ENCODE measurements at regions not wholly inside any gene's neighbourhood (a gene's known extent, or its start where the extent isn't known, plus 50 kb on each side); places are given as distances from the start of the nearest gene placed in this dataset.

DNA sequence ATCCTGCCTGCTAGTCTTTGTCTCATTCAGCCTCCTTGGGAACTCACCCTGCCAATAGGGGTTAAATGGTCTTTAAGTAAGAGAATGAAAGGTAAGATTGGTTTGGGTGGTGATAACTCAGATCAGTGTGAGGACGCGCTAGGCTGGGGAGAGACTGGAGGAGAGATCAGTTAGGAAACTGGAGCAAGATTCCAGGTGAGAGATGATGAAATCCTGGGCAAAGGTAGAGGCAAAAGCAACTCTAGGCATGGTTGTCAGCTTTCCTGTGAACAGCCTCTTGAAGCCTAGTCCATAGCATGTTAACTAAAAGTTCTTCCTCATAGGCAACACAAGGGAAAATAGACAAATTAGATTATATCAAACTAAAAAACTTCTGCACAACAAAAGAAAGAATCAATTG is 145.2 kb upstream of the ANKRD28 start:
- no peaks in the 10 kb centered on the region for H3K27me3 ChIP-seq (ENCODE audit: insufficient read depth, low read length)
- no peaks in the 10 kb centered on the region for H3K23me2 ChIP-seq (ENCODE audit: insufficient read length, low read depth, low read length, poor library complexity, severe bottlenecking)
- H2BK12ac ChIP-seq (ENCODE audit: insufficient read length, low read depth, low read length) = no peak overlapping the region
- H4K20me1 ChIP-seq (ENCODE audit: control insufficient read depth, insufficient read depth, insufficient read length) = no peaks in the 10 kb centered on the region
- WGBS (ENCODE audit: extremely low coverage, insufficient read length, low lambda C conversion rate) = no CpG with 5 or more reads among the region's 2 CpGs
- no peaks in the 10 kb centered on the region for H3K79me1 ChIP-seq (ENCODE audit: insufficient read depth, low read depth, low read length, poor library complexity, severe bottlenecking)
- H2BK20ac ChIP-seq (ENCODE audit: low read depth, low read length, poor library complexity, severe bottlenecking) = no peak overlapping the region
- no peak overlapping the region for H3K4me3 Mint-ChIP-seq
- no peak overlapping the region for H2AFZ ChIP-seq (ENCODE audit: low read length)
- H3K4me1 ChIP-seq (ENCODE audit: insufficient read depth, low read length) = no peaks in the 10 kb centered on the region
- DNase-seq = no peak
- H3K27me3 Mint-ChIP-seq (ENCODE audit: low read depth) = peaks cover 3% of the 10 kb centered on the region; the same call in 1 of the 2 replicates
- H3K4me2 ChIP-seq (ENCODE audit: insufficient read depth, insufficient read length, low read length) = no peak overlapping the region
- peaks cover 0 to 8% (median 6%) of the 10 kb centered on the region in 3 experiments; a peak in 2 of 7 replicates for H3K36me3 Mint-ChIP-seq (ENCODE audit: insufficient read depth in 1 of 3, low read depth in 3 of 3)
- no peak overlapping the region for H3K56ac ChIP-seq (ENCODE audit: insufficient read length, low read depth, low read length)
- H2BK15ac ChIP-seq (ENCODE audit: low read depth, low read length) = no peak overlapping the region
- TF ChIP-seq, protein P1, sequence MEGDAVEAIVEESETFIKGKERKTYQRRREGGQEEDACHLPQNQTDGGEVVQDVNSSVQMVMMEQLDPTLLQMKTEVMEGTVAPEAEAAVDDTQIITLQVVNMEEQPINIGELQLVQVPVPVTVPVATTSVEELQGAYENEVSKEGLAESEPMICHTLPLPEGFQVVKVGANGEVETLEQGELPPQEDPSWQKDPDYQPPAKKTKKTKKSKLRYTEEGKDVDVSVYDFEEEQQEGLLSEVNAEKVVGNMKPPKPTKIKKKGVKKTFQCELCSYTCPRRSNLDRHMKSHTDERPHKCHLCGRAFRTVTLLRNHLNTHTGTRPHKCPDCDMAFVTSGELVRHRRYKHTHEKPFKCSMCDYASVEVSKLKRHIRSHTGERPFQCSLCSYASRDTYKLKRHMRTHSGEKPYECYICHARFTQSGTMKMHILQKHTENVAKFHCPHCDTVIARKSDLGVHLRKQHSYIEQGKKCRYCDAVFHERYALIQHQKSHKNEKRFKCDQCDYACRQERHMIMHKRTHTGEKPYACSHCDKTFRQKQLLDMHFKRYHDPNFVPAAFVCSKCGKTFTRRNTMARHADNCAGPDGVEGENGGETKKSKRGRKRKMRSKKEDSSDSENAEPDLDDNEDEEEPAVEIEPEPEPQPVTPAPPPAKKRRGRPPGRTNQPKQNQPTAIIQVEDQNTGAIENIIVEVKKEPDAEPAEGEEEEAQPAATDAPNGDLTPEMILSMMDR (conservative IDR thresholded peaks at IDR 0.05) = no peak
- no peak overlapping the region for H2BK120ac ChIP-seq (ENCODE audit: low read depth, low read length, poor library complexity, severe bottlenecking)
- H3K27ac ChIP-seq (ENCODE audit: insufficient read length, low read depth, low read length) = no peak overlapping the region
- H3K23ac ChIP-seq (ENCODE audit: insufficient read length, low read depth, low read length) = no peak overlapping the region
- H3K9me3 Mint-ChIP-seq = peaks cover 4 to 9% of the 10 kb centered on the region in 2 experiments; a peak in 4 of 5 replicates
- no peak overlapping the region for H3K14ac ChIP-seq (ENCODE audit: insufficient read depth, low read length)
- H3K27ac Mint-ChIP-seq = no peak overlapping the region
- no peak overlapping the region for H4K8ac ChIP-seq (replicated peaks; ENCODE audit: insufficient read length, low read depth, low read length)
- H3T11ph ChIP-seq (ENCODE audit: low read length) = no peak overlapping the region
- H4K5ac ChIP-seq (ENCODE audit: insufficient read length, low read depth, low read length) = no peak overlapping the region
- no peaks in the 10 kb centered on the region for H3K79me2 ChIP-seq (ENCODE audit: insufficient read depth, low read length)
- H2BK5ac ChIP-seq (ENCODE audit: insufficient read length, low read length) = no peak overlapping the region
- H3K4ac ChIP-seq (ENCODE audit: low read depth, low read length) = no peak overlapping the region
- no peak overlapping the region for H2AK5ac ChIP-seq (ENCODE audit: insufficient read length, low read length)
- H3K4me1 Mint-ChIP-seq = no peaks in the 10 kb centered on the region
- H3K9me3 ChIP-seq (ENCODE audit: control insufficient read depth, low read depth, low read length) = no peaks in the 10 kb centered on the region
- H4K91ac ChIP-seq (ENCODE audit: insufficient read length, low read depth, low read length) = no peak overlapping the region
- no peak overlapping the region for H3K9ac ChIP-seq (ENCODE audit: extremely low read depth, insufficient read length, low read length)
- H3K18ac ChIP-seq (ENCODE audit: insufficient read length, low read depth, low read length) = no peak overlapping the region
